ENCODE measurements at regions not wholly inside any gene's neighbourhood (a gene's known extent, or its start where the extent isn't known, plus 50 kb on each side); places are given as distances from the start of the nearest gene placed in this dataset.

- CTCF ChIA-PET = no interaction called here
- SMC1A ChIA-PET (ENCODE audit: uncharacterized antibody, unreplicated experiment) = no interaction called here
- no peak for DNase-seq (ENCODE audit: low read depth, low spot score)
- Histone ChIP-seq H3K4me1 (ENCODE audit: control insufficient read depth, insufficient read depth, low read length) (no peaks in the 10 kb centered on the region), H3K36me3 (ENCODE audit: control insufficient read depth in 2 of 2, insufficient read depth in 2 of 2, low read length in 1 of 2) (no peaks in the 10 kb centered on the region), H2AFZ (ENCODE audit: control insufficient read depth, low read depth, low read length) (no peak overlapping the region), H3K27ac (ENCODE audit: control insufficient read depth, insufficient read depth) (no peak overlapping the region), H3K4me2 (ENCODE audit: control insufficient read depth, insufficient read depth) (no peak overlapping the region), H3K27me3 (replicated peaks in 1 of 2; ENCODE audit: control insufficient read depth in 2 of 2, insufficient read depth in 2 of 2, low read length in 1 of 2) (no peaks in the 10 kb centered on the region), H3K79me2 (ENCODE audit: control insufficient read depth, insufficient read depth, low read length) (no peaks in the 10 kb centered on the region), H3K9me3 (replicated peaks; ENCODE audit: control insufficient read depth, insufficient read depth, low read length) (no peaks in the 10 kb centered on the region), H3K9ac (ENCODE audit: control insufficient read depth, insufficient read depth, low read length) (no peak overlapping the region), H4K20me1 (ENCODE audit: control insufficient read depth, insufficient read depth) (no peaks in the 10 kb centered on the region), H3K4me3 (no peak overlapping the region)
- RAD21 ChIA-PET (ENCODE audit: unreplicated experiment) = no interaction called here
- intact Hi-C loops (cut with micrococcal nuclease; ENCODE audit: unreplicated experiment) (no loop called here), in situ Hi-C loops (cut with MboI) (no loop called here)
- no peak for FAIRE-seq
- WGBS (ENCODE audit: insufficient coverage, insufficient replicate concordance, low lambda C conversion rate, missing lambda C conversion rate) = 17% methylated on average over 2 of the region's 3 CpGs
- POLR2A ChIA-PET = no interaction called here
- no peak for ATAC-seq
- BruUV-seq (replicated peaks) = no TSS peak
- TF ChIP-seq ZBED1 (IDR thresholded peaks at IDR 0.05; ENCODE audit: borderline replicate concordance) (no peak), ZNF274 (IDR thresholded peaks at IDR 0.05; ENCODE audit: insufficient read depth, insufficient read length) (no peak), ZNF622 (IDR thresholded peaks at IDR 0.05) (no peak), HCFC1 (IDR thresholded peaks at IDR 0.05; ENCODE audit: low read length) (no peak), RBBP5 (conservative IDR thresholded peaks at IDR 0.05) (no peak), ELK1 (IDR thresholded peaks at IDR 0.05; ENCODE audit: low read depth, low read length) (no peak), FOXK2 (IDR thresholded peaks at IDR 0.05) (no peak), NFXL1 (IDR thresholded peaks at IDR 0.05; ENCODE audit: borderline replicate concordance) (no peak), TCF3 (IDR thresholded peaks at IDR 0.05; ENCODE audit: borderline replicate concordance, insufficient read depth, low read depth, low read length) (no peak), ZSCAN29 (IDR thresholded peaks at IDR 0.05) (no peak), ZNF207 (IDR thresholded peaks at IDR 0.05; ENCODE audit: borderline replicate concordance) (no peak), ZNF687 (IDR thresholded peaks at IDR 0.05) (no peak), BHLHE40 (IDR thresholded peaks at IDR 0.05; ENCODE audit: borderline replicate concordance in 1 of 2, low read depth in 2 of 2, low read length in 1 of 2) (no peak), CBFB (IDR thresholded peaks at IDR 0.05; ENCODE audit: low read depth) (no peak), ZNF217 (IDR thresholded peaks at IDR 0.05) (no peak)
- TF ChIP-seq, protein P1, sequence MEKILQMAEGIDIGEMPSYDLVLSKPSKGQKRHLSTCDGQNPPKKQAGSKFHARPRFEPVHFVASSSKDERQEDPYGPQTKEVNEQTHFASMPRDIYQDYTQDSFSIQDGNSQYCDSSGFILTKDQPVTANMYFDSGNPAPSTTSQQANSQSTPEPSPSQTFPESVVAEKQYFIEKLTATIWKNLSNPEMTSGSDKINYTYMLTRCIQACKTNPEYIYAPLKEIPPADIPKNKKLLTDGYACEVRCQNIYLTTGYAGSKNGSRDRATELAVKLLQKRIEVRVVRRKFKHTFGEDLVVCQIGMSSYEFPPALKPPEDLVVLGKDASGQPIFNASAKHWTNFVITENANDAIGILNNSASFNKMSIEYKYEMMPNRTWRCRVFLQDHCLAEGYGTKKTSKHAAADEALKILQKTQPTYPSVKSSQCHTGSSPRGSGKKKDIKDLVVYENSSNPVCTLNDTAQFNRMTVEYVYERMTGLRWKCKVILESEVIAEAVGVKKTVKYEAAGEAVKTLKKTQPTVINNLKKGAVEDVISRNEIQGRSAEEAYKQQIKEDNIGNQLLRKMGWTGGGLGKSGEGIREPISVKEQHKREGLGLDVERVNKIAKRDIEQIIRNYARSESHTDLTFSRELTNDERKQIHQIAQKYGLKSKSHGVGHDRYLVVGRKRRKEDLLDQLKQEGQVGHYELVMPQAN (conservative IDR thresholded peaks at IDR 0.05) = no peak
- TF ChIP-seq, protein P2, sequence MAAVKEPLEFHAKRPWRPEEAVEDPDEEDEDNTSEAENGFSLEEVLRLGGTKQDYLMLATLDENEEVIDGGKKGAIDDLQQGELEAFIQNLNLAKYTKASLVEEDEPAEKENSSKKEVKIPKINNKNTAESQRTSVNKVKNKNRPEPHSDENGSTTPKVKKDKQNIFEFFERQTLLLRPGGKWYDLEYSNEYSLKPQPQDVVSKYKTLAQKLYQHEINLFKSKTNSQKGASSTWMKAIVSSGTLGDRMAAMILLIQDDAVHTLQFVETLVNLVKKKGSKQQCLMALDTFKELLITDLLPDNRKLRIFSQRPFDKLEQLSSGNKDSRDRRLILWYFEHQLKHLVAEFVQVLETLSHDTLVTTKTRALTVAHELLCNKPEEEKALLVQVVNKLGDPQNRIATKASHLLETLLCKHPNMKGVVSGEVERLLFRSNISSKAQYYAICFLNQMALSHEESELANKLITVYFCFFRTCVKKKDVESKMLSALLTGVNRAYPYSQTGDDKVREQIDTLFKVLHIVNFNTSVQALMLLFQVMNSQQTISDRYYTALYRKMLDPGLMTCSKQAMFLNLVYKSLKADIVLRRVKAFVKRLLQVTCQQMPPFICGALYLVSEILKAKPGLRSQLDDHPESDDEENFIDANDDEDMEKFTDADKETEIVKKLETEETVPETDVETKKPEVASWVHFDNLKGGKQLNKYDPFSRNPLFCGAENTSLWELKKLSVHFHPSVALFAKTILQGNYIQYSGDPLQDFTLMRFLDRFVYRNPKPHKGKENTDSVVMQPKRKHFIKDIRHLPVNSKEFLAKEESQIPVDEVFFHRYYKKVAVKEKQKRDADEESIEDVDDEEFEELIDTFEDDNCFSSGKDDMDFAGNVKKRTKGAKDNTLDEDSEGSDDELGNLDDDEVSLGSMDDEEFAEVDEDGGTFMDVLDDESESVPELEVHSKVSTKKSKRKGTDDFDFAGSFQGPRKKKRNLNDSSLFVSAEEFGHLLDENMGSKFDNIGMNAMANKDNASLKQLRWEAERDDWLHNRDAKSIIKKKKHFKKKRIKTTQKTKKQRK (IDR thresholded peaks at IDR 0.05; ENCODE audit: low read depth, low read length) = no peak
These were observed 81.3 kb downstream of the SLITRK6 start for GRCh38 chr13:85717921-85718320.
